Thyroid gland (tissue), 4 donors: ENCODE measurements at regions not wholly inside any gene's neighbourhood (a gene's known extent, or its start where the extent isn't known, plus 50 kb on each side); places are given as distances from the start of the nearest gene placed in this dataset.

ENCODE experiments used
- DNase-seq, 2 donors: peaks; one replicate each; pipeline ENCODE4 v3.0.0-alpha.2; 2019
- H3K27ac ChIP-seq, 3 donors: fragments of 200-600 bp; sonication (generic); 1 replicate in 2 of 3; 2 replicates in 1 of 3; pipeline ENCODE4 v1.5.1; 2016 to 2019; ENCODE audit warnings: mild to moderate bottlenecking in 1 of 3, moderate library complexity in 1 of 3
- H3K27me3 ChIP-seq: fragments of 200-600 bp; sonication (generic); one replicate; pipeline ENCODE4 v1.5.1; 2019
- H3K36me3 ChIP-seq, 2 donors: fragments of 200-600 bp; sonication (generic); one replicate each; pipeline ENCODE4 v1.5.1; 2016 to 2019
- H3K4me1 ChIP-seq, 2 donors: fragments of 200-600 bp; sonication (generic); one replicate each; pipeline ENCODE4 v1.5.1; 2017 to 2019
- H3K4me3 ChIP-seq, 3 donors: fragments of 200-600 bp; sonication (generic); replicated peaks in 1 of 3; 1 replicate in 2 of 3; 2 replicates in 1 of 3; pipeline ENCODE4 v1.5.1; 2016; ENCODE audit warnings: mild to moderate bottlenecking in 1 of 3
- H3K9me3 ChIP-seq: fragments of 200-600 bp; sonication (generic); one replicate; pipeline ENCODE4 v1.5.1; 2017
- CTCF ChIP-seq, 6 experiments: fragments of 200-600 bp in 3 of 6; fragments of 450-650 bp in 3 of 6; sonication (generic) in 3 of 6; IDR thresholded peaks; one replicate each; pipeline ENCODE4 v1.5.1; 2016 to 2019; ENCODE audit warnings: antibody characterized with exemption in 6 of 6, mild to moderate bottlenecking in 2 of 6, inconsistent platforms in 1 of 6, moderate library complexity in 1 of 6
- POLR2A ChIP-seq, 2 donors: fragments of 450-650 bp; IDR thresholded peaks; one replicate each; pipeline ENCODE4 v1.6.1; 2017; ENCODE audit warnings: antibody characterized with exemption in 2 of 2, mild to moderate bottlenecking in 2 of 2, moderate library complexity in 1 of 2
- WGBS, 2 donors: methylation state at CpG; one replicate each; pipeline ENCODE4 v1.1.5; 2017; 5-methylcytosine and 5-hydroxymethylcytosine counted together
- intact Hi-C: fragments of 100-400 bp; cut with DNase I; formaldehyde crosslinking; loops from one replicate; pipeline ENCODE4 v1.15.1; 2023

GRCh38 chr7:96599288-96599936 lies 110.2 kb downstream of the SEM1 start:
- no peak for DNase-seq
- no peaks in the 10 kb centered on the region for H3K36me3 ChIP-seq
- no peak for TF ChIP-seq POLR2A (IDR thresholded peaks at IDR 0.05)
- TF ChIP-seq CTCF (IDR thresholded peaks at IDR 0.05): peak in 1 of 6 experiments; percentile 6
- H3K27me3 ChIP-seq: no peaks in the 10 kb centered on the region
- no peaks in the 10 kb centered on the region for H3K9me3 ChIP-seq
- H3K4me1 ChIP-seq: peaks cover 6 to 16% of the 10 kb centered on the region in 2 donors
- intact Hi-C loops: no loop called here
- no peak overlapping the region for H3K4me3 ChIP-seq
- H3K27ac ChIP-seq: no peak overlapping the region
- WGBS, 2 donors: 62 to 75% methylated on average over 4 of the region's 4 CpGs

- intact Hi-C loops: no loop called here
- WGBS, 2 donors: 71 to 75% methylated on average over 1 of the region's 1 CpG
- Histone ChIP-seq H3K27ac (no peak overlapping the region), H3K9me3 (no peaks in the 10 kb centered on the region), H3K4me3 (no peak overlapping the region), H3K36me3 (no peaks in the 10 kb centered on the region), H3K27me3 (no peaks in the 10 kb centered on the region), H3K4me1 (peaks cover 6 to 16% of the 10 kb centered on the region in 2 donors)
- TF ChIP-seq CTCF (IDR thresholded peaks at IDR 0.05) (no peak), POLR2A (IDR thresholded peaks at IDR 0.05) (no peak)
- DNase-seq: no peak
These were observed 111.2 kb downstream of the SEM1 start for GRCh38 chr7:96598421-96598820.

GRCh38 chr7:96596120-96596826 lies 113.4 kb downstream of the SEM1 start:
- Histone ChIP-seq H3K36me3 (no peaks in the 10 kb centered on the region), H3K9me3 (no peaks in the 10 kb centered on the region), H3K4me1 (peaks cover 6 to 16% of the 10 kb centered on the region in 2 donors), H3K4me3 (no peak overlapping the region), H3K27ac (peak overlapping the region in 1 of 3 donors; percentile 13), H3K27me3 (no peaks in the 10 kb centered on the region)
- 38 to 46% methylated on average over 6 of the region's 6 CpGs for WGBS, 2 donors
- peak in 1 of 6 experiments; percentile 8 for TF ChIP-seq CTCF (IDR thresholded peaks at IDR 0.05)
- TF ChIP-seq POLR2A (IDR thresholded peaks at IDR 0.05): no peak
- peak; percentile 27 to 34 for DNase-seq
- intact Hi-C loops: no loop called here

GRCh38 chr7:96591900-96592676 lies 117.6 kb downstream of the SEM1 start:
- WGBS, 2 donors: 62 to 71% methylated on average over 14 of the region's 15 CpGs
- no peaks in the 10 kb centered on the region for H3K36me3 ChIP-seq
- TF ChIP-seq POLR2A (IDR thresholded peaks at IDR 0.05) (no peak), CTCF (IDR thresholded peaks at IDR 0.05) (no peak)

More at GRCh38 chr7:96591900-96592676, 117.6 kb downstream of the SEM1 start:
- no peaks in the 10 kb centered on the region for H3K27me3 ChIP-seq
- intact Hi-C loops: no loop called here
- no peaks in the 10 kb centered on the region for H3K9me3 ChIP-seq
- DNase-seq: no peak
- H3K27ac ChIP-seq: no peak overlapping the region
- H3K4me3 ChIP-seq: no peak overlapping the region
- H3K4me1 ChIP-seq: peaks cover 6 to 14% of the 10 kb centered on the region in 2 donors
